IMR-90 (cell line): ENCODE measurements at regions not wholly inside any gene's neighbourhood (a gene's known extent, or its start where the extent isn't known, plus 50 kb on each side); places are given as distances from the start of the nearest gene placed in this dataset.

Source experiments
- ATAC-seq: fragments of 200-7000 bp; cut with Tn5 transposase; 2 replicates; pipeline ENCODE4 v1.9.1; 2020; ENCODE audit warnings: low read depth, mild to moderate bottlenecking, moderate library complexity
- BruUV-seq: library from RNA; stranded (reverse); fragments of 400-500 nt; replicated peaks from 2 replicates; lab custom pipeline; 2021; lab: Mats Ljungman, UMichigan
- CTCF ChIA-PET: fragments of 300-600 bp; formaldehyde crosslinking; extraction: SDS; loops from one replicate; lab custom pipeline; 2021; ENCODE audit warnings: antibody characterized with exemption; lab: Yijun Ruan, JAX
- POLR2A ChIA-PET: fragments of 300-600 bp; sonication (Branson Sonifier 250); formaldehyde crosslinking; loops from one replicate; lab custom pipeline; 2022; ENCODE audit warnings: antibody characterized with exemption; ENCODE audit not compliant: unreplicated experiment; lab: Charles Lee
- DNase-seq: peaks from one replicate; pipeline ENCODE4 v3.0.0; 2013
- H2AFZ ChIP-seq: replicated peaks from 2 replicates; pipeline ENCODE3; 2013; ENCODE audit warnings: low read length, mild to moderate bottlenecking; ENCODE audit not compliant: poor library complexity
- H2AK5ac ChIP-seq: 2 replicates; pipeline ENCODE4 v1.6.1; 2013; ENCODE audit warnings: low read depth, low read length, inconsistent platforms
- H2AK9ac ChIP-seq: replicated peaks from 2 replicates; pipeline ENCODE3; 2013; ENCODE audit warnings: mild to moderate bottlenecking, low read depth, low read length, moderate library complexity; ENCODE audit not compliant: poor library complexity
- H2BK120ac ChIP-seq: 2 replicates; pipeline ENCODE4 v1.6.1; 2013; ENCODE audit warnings: low read depth, low read length, inconsistent platforms
- H2BK15ac ChIP-seq: 3 replicates; pipeline ENCODE4 v1.6.1; 2013; ENCODE audit warnings: low read depth, low read length, inconsistent platforms
- H2BK20ac ChIP-seq: 2 replicates; pipeline ENCODE4 v1.6.1; 2013; ENCODE audit warnings: low read depth, mild to moderate bottlenecking, inconsistent platforms, low read length, moderate library complexity
- H2BK5ac ChIP-seq: 2 replicates; pipeline ENCODE4 v1.6.1; 2013; ENCODE audit warnings: mild to moderate bottlenecking, low read depth, low read length, inconsistent platforms; ENCODE audit not compliant: poor library complexity, severe bottlenecking
- H3K14ac ChIP-seq: replicated peaks from 2 replicates; pipeline ENCODE4 v1.6.1; 2013; ENCODE audit warnings: low read depth, low read length, inconsistent platforms
- H3K18ac ChIP-seq: 2 replicates; pipeline ENCODE4 v1.6.1; 2013; ENCODE audit warnings: low read depth, low read length, control low read depth
- H3K23ac ChIP-seq: 2 replicates; pipeline ENCODE4 v1.6.1; 2013; ENCODE audit warnings: low read depth, low read length, inconsistent platforms
- H3K27ac ChIP-seq: 2 replicates; pipeline ENCODE4 v1.5.1; 2013; ENCODE audit warnings: mild to moderate bottlenecking, control low read depth, low read length; ENCODE audit not compliant: insufficient read depth
- H3K27me3 ChIP-seq: 2 replicates; pipeline ENCODE4 v1.6.1; 2013; ENCODE audit warnings: low read length; ENCODE audit not compliant: control insufficient read depth, insufficient read depth
- H3K36me3 ChIP-seq: 2 replicates; pipeline ENCODE4 v1.6.1; 2013; ENCODE audit warnings: low read length, mixed read lengths; ENCODE audit not compliant: control insufficient read depth, insufficient read depth
- H3K4ac ChIP-seq: 2 replicates; pipeline ENCODE4 v1.6.1; 2013; ENCODE audit warnings: low read depth, low read length, inconsistent platforms
- H3K4me1 ChIP-seq: 2 replicates; pipeline ENCODE4 v1.6.1; 2013; ENCODE audit warnings: low read length, mixed read lengths; ENCODE audit not compliant: control insufficient read depth, insufficient read depth
- H3K4me2 ChIP-seq: 2 replicates; pipeline ENCODE4 v1.6.1; 2013; ENCODE audit warnings: low read depth, mild to moderate bottlenecking, control low read depth, low read length, moderate library complexity
- H3K4me3 ChIP-seq: 2 replicates; pipeline ENCODE4 v1.5.1; 2013; ENCODE audit warnings: low read depth, mild to moderate bottlenecking, control low read depth, low read length, moderate library complexity; ENCODE audit not compliant: insufficient read depth
- H3K56ac ChIP-seq: 2 replicates; pipeline ENCODE4 v1.6.1; 2013; ENCODE audit warnings: low read length, inconsistent platforms; ENCODE audit not compliant: insufficient read depth; ENCODE audit errors: extremely low read depth
- H3K79me1 ChIP-seq, 2 experiments: 2 replicates each; pipeline ENCODE4 v1.6.1; 2013; ENCODE audit warnings: low read length in 2 of 2, inconsistent platforms in 1 of 2, low read depth in 1 of 2
- H3K9ac ChIP-seq: 2 replicates; pipeline ENCODE4 v1.6.1; 2013; ENCODE audit warnings: low read depth, low read length, control low read depth
- H3K9me1 ChIP-seq: 2 replicates; pipeline ENCODE4 v1.6.1; 2013; ENCODE audit warnings: low read length, inconsistent platforms; ENCODE audit not compliant: insufficient read depth
- H3K9me3 ChIP-seq: 2 replicates; pipeline ENCODE4 v1.6.1; 2013; ENCODE audit warnings: low read length; ENCODE audit not compliant: control insufficient read depth, insufficient read depth
- H4K20me1 ChIP-seq: 2 replicates; pipeline ENCODE4 v1.6.1; 2013; ENCODE audit warnings: low read length, inconsistent platforms; ENCODE audit not compliant: insufficient read depth
- H4K5ac ChIP-seq: 2 replicates; pipeline ENCODE4 v1.6.1; 2013; ENCODE audit warnings: mild to moderate bottlenecking, low read depth, low read length, control low read depth
- H4K8ac ChIP-seq, 2 experiments: 2 replicates each; pipeline ENCODE4 v1.6.1; 2013; ENCODE audit warnings: low read depth in 2 of 2, low read length in 2 of 2, control low read depth in 1 of 2, inconsistent platforms in 1 of 2
- H4K91ac ChIP-seq: 2 replicates; pipeline ENCODE4 v1.6.1; 2013; ENCODE audit warnings: low read depth, low read length, inconsistent platforms; ENCODE audit not compliant: insufficient read depth
- MAFK ChIP-seq: IDR thresholded peaks from 2 replicates; pipeline ENCODE4 v1.6.1; 2012; ENCODE audit warnings: low read depth, low read length, improper control_type of control experiment
- RFX5 ChIP-seq: IDR thresholded peaks from 2 replicates; pipeline ENCODE4 v1.8.0; 2012; ENCODE audit warnings: low read depth, mild to moderate bottlenecking, low read length, moderate library complexity
- WGBS, 2 experiments: methylation state at CpG; one replicate each; pipeline versions ENCODE4 v1.1.5 to v1.1.7; 2013; ENCODE audit warnings: missing lambda C conversion rate in 2 of 2; ENCODE audit not compliant: insufficient read length in 1 of 2; ENCODE audit errors: extremely low coverage in 2 of 2; 5-methylcytosine and 5-hydroxymethylcytosine counted together
- dilution Hi-C: fragments of 300-500 bp; cut with HindIII; formaldehyde crosslinking; loops from one replicate; pipeline ENCODE4 v1.14.3; 2018; ENCODE audit warnings: low sequenced_read_pairs; ENCODE audit not compliant: unreplicated experiment
- in situ Hi-C: fragments of 300-500 bp; cut with MboI; formaldehyde crosslinking; loops from 3 replicates; pipeline ENCODE4 v1.14.3; 2019; ENCODE audit warnings: low sequenced_read_pairs, inconsistent platforms, mixed read lengths
- intact Hi-C: fragments of 100-400 bp; cut with micrococcal nuclease; formaldehyde crosslinking; loops from 2 replicates; pipeline ENCODE4 v1.10.0; 2022

- 13% methylated on average over 1 of the region's 3 CpGs; no CpG with 5 or more reads in 1 of the 2 experiments for WGBS, 2 experiments
- no TSS peak for BruUV-seq
Observed at GRCh38 chr2:82256288-82256687, 1951.7 kb upstream of the LRRTM1 start.

More at GRCh38 chr2:82256288-82256687, 1951.7 kb upstream of the LRRTM1 start:
- ChIA-PET CTCF (no interaction called here), POLR2A (no interaction called here)
- DNase-seq (no peak), ATAC-seq (no peak)
- no peak overlapping the region for H2AK5ac ChIP-seq
- H2AK9ac ChIP-seq = no peak overlapping the region
- H3K9me3 ChIP-seq = peaks cover 21% of the 10 kb centered on the region; the same call in 1 of the 2 replicates
- no peak overlapping the region for H3K14ac ChIP-seq
- H2BK15ac ChIP-seq = no peak overlapping the region
- peak; percentile 9; the same call in 1 of the 2 replicates for TF ChIP-seq MAFK
- TF ChIP-seq RFX5 = no peak
- H3K18ac ChIP-seq = no peak overlapping the region
- no peak overlapping the region for H3K9ac ChIP-seq
- no peak overlapping the region for H4K91ac ChIP-seq
- H3K36me3 ChIP-seq = no peaks in the 10 kb centered on the region
- dilution Hi-C loops = no loop called here
- H3K23ac ChIP-seq = no peak overlapping the region
- no peak overlapping the region for H3K4me2 ChIP-seq
- no peak overlapping the region for H2BK20ac ChIP-seq
- H4K5ac ChIP-seq = no peak overlapping the region
- H3K56ac ChIP-seq = no peak overlapping the region
- H3K4me3 ChIP-seq = no peak overlapping the region
- no peaks in the 10 kb centered on the region for H3K27me3 ChIP-seq
- no peak overlapping the region for H2BK120ac ChIP-seq
- H3K4ac ChIP-seq = no peak overlapping the region
- no peak overlapping the region for H3K27ac ChIP-seq
- in situ Hi-C loops = no loop called here
- no peak overlapping the region for H2AFZ ChIP-seq
- no peaks in the 10 kb centered on the region for H4K20me1 ChIP-seq
- H4K8ac ChIP-seq = no peak overlapping the region
- H3K9me1 ChIP-seq = no peaks in the 10 kb centered on the region
- no peaks in the 10 kb centered on the region for H3K79me1 ChIP-seq
- no peaks in the 10 kb centered on the region for H3K4me1 ChIP-seq
- intact Hi-C loops = no loop called here
- no peak overlapping the region for H2BK5ac ChIP-seq
